ENCODE measurements at regions not wholly inside any gene's neighbourhood (a gene's known extent, or its start where the extent isn't known, plus 50 kb on each side); places are given as distances from the start of the nearest gene placed in this dataset.

DNA sequence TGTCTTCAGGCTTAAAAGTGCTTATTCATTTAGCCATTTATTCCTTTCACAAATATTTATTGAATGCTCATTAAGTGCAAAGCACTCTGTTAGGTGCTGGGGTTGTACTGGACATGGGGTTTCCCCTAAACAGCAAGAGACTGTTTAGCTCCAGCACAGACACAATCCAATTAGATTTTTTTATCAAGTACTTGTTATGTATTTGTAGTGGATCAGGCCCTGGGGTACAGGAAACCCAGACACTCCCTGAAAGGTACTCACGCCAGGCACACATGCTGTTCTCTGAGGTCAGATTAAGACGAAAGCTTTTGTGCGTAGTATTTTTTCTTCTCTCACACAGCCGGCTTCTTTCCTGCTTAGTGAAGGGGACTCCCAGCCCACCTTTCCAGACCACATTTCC lies 218.1 kb upstream of the PLET1 start:
- TF ChIP-seq, protein P1, sequence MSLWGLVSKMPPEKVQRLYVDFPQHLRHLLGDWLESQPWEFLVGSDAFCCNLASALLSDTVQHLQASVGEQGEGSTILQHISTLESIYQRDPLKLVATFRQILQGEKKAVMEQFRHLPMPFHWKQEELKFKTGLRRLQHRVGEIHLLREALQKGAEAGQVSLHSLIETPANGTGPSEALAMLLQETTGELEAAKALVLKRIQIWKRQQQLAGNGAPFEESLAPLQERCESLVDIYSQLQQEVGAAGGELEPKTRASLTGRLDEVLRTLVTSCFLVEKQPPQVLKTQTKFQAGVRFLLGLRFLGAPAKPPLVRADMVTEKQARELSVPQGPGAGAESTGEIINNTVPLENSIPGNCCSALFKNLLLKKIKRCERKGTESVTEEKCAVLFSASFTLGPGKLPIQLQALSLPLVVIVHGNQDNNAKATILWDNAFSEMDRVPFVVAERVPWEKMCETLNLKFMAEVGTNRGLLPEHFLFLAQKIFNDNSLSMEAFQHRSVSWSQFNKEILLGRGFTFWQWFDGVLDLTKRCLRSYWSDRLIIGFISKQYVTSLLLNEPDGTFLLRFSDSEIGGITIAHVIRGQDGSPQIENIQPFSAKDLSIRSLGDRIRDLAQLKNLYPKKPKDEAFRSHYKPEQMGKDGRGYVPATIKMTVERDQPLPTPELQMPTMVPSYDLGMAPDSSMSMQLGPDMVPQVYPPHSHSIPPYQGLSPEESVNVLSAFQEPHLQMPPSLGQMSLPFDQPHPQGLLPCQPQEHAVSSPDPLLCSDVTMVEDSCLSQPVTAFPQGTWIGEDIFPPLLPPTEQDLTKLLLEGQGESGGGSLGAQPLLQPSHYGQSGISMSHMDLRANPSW (CRISPR knock-in tag; conservative IDR thresholded peaks at IDR 0.05; ENCODE audit: low read depth): no peak
- TF ChIP-seq, protein P2, sequence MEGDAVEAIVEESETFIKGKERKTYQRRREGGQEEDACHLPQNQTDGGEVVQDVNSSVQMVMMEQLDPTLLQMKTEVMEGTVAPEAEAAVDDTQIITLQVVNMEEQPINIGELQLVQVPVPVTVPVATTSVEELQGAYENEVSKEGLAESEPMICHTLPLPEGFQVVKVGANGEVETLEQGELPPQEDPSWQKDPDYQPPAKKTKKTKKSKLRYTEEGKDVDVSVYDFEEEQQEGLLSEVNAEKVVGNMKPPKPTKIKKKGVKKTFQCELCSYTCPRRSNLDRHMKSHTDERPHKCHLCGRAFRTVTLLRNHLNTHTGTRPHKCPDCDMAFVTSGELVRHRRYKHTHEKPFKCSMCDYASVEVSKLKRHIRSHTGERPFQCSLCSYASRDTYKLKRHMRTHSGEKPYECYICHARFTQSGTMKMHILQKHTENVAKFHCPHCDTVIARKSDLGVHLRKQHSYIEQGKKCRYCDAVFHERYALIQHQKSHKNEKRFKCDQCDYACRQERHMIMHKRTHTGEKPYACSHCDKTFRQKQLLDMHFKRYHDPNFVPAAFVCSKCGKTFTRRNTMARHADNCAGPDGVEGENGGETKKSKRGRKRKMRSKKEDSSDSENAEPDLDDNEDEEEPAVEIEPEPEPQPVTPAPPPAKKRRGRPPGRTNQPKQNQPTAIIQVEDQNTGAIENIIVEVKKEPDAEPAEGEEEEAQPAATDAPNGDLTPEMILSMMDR (IDR thresholded peaks at IDR 0.05): no peak
- no peak for TF ChIP-seq SMAD4 (CRISPR knock-in tag; IDR thresholded peaks at IDR 0.05)
- TF ChIP-seq SP1 (CRISPR knock-in tag; conservative IDR thresholded peaks at IDR 0.05): no peak
- no peak for TF ChIP-seq GABPB1 (CRISPR knock-in tag; IDR thresholded peaks at IDR 0.05)
- TF ChIP-seq JUN (CRISPR knock-in tag; IDR thresholded peaks at IDR 0.05): no peak
- TF ChIP-seq, protein P3, sequence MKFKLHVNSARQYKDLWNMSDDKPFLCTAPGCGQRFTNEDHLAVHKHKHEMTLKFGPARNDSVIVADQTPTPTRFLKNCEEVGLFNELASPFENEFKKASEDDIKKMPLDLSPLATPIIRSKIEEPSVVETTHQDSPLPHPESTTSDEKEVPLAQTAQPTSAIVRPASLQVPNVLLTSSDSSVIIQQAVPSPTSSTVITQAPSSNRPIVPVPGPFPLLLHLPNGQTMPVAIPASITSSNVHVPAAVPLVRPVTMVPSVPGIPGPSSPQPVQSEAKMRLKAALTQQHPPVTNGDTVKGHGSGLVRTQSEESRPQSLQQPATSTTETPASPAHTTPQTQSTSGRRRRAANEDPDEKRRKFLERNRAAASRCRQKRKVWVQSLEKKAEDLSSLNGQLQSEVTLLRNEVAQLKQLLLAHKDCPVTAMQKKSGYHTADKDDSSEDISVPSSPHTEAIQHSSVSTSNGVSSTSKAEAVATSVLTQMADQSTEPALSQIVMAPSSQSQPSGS (CRISPR knock-in tag; IDR thresholded peaks at IDR 0.05; ENCODE audit: borderline replicate concordance, low read depth): no peak
- no peak for TF ChIP-seq CREB1 (CRISPR knock-in tag; IDR thresholded peaks at IDR 0.05)
- TF ChIP-seq, protein P4, sequence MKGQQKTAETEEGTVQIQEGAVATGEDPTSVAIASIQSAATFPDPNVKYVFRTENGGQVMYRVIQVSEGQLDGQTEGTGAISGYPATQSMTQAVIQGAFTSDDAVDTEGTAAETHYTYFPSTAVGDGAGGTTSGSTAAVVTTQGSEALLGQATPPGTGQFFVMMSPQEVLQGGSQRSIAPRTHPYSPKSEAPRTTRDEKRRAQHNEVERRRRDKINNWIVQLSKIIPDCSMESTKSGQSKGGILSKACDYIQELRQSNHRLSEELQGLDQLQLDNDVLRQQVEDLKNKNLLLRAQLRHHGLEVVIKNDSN (CRISPR knock-in tag; IDR thresholded peaks at IDR 0.05): no peak
- TF ChIP-seq, protein P5, sequence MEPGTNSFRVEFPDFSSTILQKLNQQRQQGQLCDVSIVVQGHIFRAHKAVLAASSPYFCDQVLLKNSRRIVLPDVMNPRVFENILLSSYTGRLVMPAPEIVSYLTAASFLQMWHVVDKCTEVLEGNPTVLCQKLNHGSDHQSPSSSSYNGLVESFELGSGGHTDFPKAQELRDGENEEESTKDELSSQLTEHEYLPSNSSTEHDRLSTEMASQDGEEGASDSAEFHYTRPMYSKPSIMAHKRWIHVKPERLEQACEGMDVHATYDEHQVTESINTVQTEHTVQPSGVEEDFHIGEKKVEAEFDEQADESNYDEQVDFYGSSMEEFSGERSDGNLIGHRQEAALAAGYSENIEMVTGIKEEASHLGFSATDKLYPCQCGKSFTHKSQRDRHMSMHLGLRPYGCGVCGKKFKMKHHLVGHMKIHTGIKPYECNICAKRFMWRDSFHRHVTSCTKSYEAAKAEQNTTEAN (CRISPR knock-in tag; IDR thresholded peaks at IDR 0.05): no peak
- TF ChIP-seq, protein P6, sequence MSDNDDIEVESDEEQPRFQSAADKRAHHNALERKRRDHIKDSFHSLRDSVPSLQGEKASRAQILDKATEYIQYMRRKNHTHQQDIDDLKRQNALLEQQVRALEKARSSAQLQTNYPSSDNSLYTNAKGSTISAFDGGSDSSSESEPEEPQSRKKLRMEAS (CRISPR knock-in tag; IDR thresholded peaks at IDR 0.05): no peak
- no peak for TF ChIP-seq ESRRA (CRISPR knock-in tag; IDR thresholded peaks at IDR 0.05; ENCODE audit: borderline replicate concordance)

Measured in WTC11 (cell line).